HepG2 (cell line): ENCODE measurements at regions not wholly inside any gene's neighbourhood (a gene's known extent, or its start where the extent isn't known, plus 50 kb on each side); places are given as distances from the start of the nearest gene placed in this dataset.
A peak's percentile ranks its signal among the peaks of the same experiment; 100 is the strongest.

Experiments used
- AHDC1 ChIP-seq: sonication (generic); formaldehyde crosslinking; IDR thresholded peaks from 2 replicates; pipeline ENCODE4 v1.5.1; 2020; ENCODE audit warnings: mild to moderate bottlenecking, missing genetic modification reagents, borderline replicate concordance
- GABPA ChIP-seq, 2 experiments: IDR thresholded peaks; 2 replicates each; pipeline ENCODE4 v1.6.1; 2011 to 2016; ENCODE audit warnings: low read depth in 2 of 2, low read length in 1 of 2, missing biosample characterization in 1 of 2, missing genetic modification characterization in 1 of 2
- KAT8 ChIP-seq: IDR thresholded peaks from 2 replicates; pipeline ENCODE4 v1.6.1; 2016; ENCODE audit warnings: missing genetic modification reagents, missing compliant biosample characterization
- MBD4 ChIP-seq: IDR thresholded peaks from 2 replicates; pipeline ENCODE4 v1.6.1; 2012; ENCODE audit warnings: low read length, inconsistent platforms, borderline replicate concordance
- MIER3 ChIP-seq: IDR thresholded peaks from 2 replicates; pipeline ENCODE4 v1.6.1; 2016; ENCODE audit warnings: missing compliant biosample characterization, borderline replicate concordance
- MYC ChIP-seq: sonication (generic); formaldehyde crosslinking; IDR thresholded peaks from 2 replicates; pipeline ENCODE4 v1.9.0; 2021; ENCODE audit warnings: missing genetic modification reagents, borderline replicate concordance
- POLR2A ChIP-seq, 2 experiments: IDR thresholded peaks; 2 replicates each; pipeline ENCODE4 v1.6.1; 2011; ENCODE audit warnings: low read depth in 2 of 2, low read length in 2 of 2, mild to moderate bottlenecking in 1 of 2, moderate library complexity in 1 of 2; ENCODE audit not compliant: insufficient read depth in 1 of 2
- RBM39 ChIP-seq: fragments of 200-400 bp; formaldehyde crosslinking; IDR thresholded peaks from one replicate; pipeline ENCODE4 v1.6.1; 2018; ENCODE audit warnings: antibody characterized with exemption, mild to moderate bottlenecking, low read depth, low read length; ENCODE audit not compliant: poor library complexity, severe bottlenecking
- RFX5 ChIP-seq: IDR thresholded peaks from 2 replicates; pipeline ENCODE4 v1.6.1; 2011; ENCODE audit warnings: low read depth, low read length, improper control_type of control experiment
- SNAI1 ChIP-seq: sonication (generic); formaldehyde crosslinking; IDR thresholded peaks from 2 replicates; pipeline ENCODE4 v1.5.0; 2020; ENCODE audit warnings: mild to moderate bottlenecking, missing genetic modification reagents, borderline replicate concordance
- TRIM24 ChIP-seq: sonication (generic); formaldehyde crosslinking; IDR thresholded peaks from 2 replicates; pipeline ENCODE4 v1.8.0; 2022; ENCODE audit warnings: mild to moderate bottlenecking, missing genetic modification reagents
- XBP1 ChIP-seq: sonication (generic); formaldehyde crosslinking; IDR thresholded peaks from 2 replicates; pipeline ENCODE4 v1.5.0; 2020; ENCODE audit warnings: missing genetic modification reagents
- ZFP37 ChIP-seq: sonication (generic); formaldehyde crosslinking; IDR thresholded peaks from 2 replicates; pipeline ENCODE4 v1.4.0; 2020; ENCODE audit warnings: missing genetic modification reagents, borderline replicate concordance
- ZFP62 ChIP-seq: sonication (generic); formaldehyde crosslinking; IDR thresholded peaks from 2 replicates; pipeline ENCODE4 v1.4.0; 2020; ENCODE audit warnings: missing genetic modification reagents
- ZFP82 ChIP-seq: sonication (generic); formaldehyde crosslinking; IDR thresholded peaks from 2 replicates; pipeline ENCODE4 v1.5.1; 2020; ENCODE audit warnings: mild to moderate bottlenecking, missing genetic modification reagents, borderline replicate concordance
- ZFP91 ChIP-seq: sonication (generic); formaldehyde crosslinking; IDR thresholded peaks from 2 replicates; pipeline ENCODE4 v1.9.0; 2022; ENCODE audit warnings: missing genetic modification reagents, mild to moderate bottlenecking, borderline replicate concordance
- ZMAT5 ChIP-seq: sonication (generic); formaldehyde crosslinking; IDR thresholded peaks from 2 replicates; pipeline ENCODE4 v1.5.0; 2020; ENCODE audit warnings: mild to moderate bottlenecking, low read depth, missing genetic modification reagents, borderline replicate concordance
- ZNF207 ChIP-seq: fragments of 450-650 bp; IDR thresholded peaks from 2 replicates; pipeline ENCODE4 v1.6.1; 2016; ENCODE audit warnings: antibody characterized with exemption, borderline replicate concordance
- ZNF253 ChIP-seq: sonication (generic); formaldehyde crosslinking; IDR thresholded peaks from 2 replicates; pipeline ENCODE4 v1.8.0; 2022; ENCODE audit warnings: mild to moderate bottlenecking, missing genetic modification reagents, borderline replicate concordance
- ZNF274 ChIP-seq: sonication (generic); formaldehyde crosslinking; IDR thresholded peaks from 2 replicates; pipeline ENCODE4 v1.5.1; 2020; ENCODE audit warnings: mild to moderate bottlenecking, missing genetic modification reagents
- ZNF292 ChIP-seq: sonication (generic); formaldehyde crosslinking; IDR thresholded peaks from 2 replicates; pipeline ENCODE4 v1.8.1; 2022; ENCODE audit warnings: mild to moderate bottlenecking, low read depth, missing genetic modification reagents, borderline replicate concordance
- ZNF343 ChIP-seq: sonication (generic); formaldehyde crosslinking; IDR thresholded peaks from 2 replicates; pipeline ENCODE4 v1.4.0; 2020; ENCODE audit warnings: mild to moderate bottlenecking, missing genetic modification reagents
- ZNF451 ChIP-seq: sonication (generic); formaldehyde crosslinking; IDR thresholded peaks from 2 replicates; pipeline ENCODE4 v1.5.0; 2020; ENCODE audit warnings: mild to moderate bottlenecking, missing genetic modification reagents
- ZNF562 ChIP-seq: sonication (generic); formaldehyde crosslinking; IDR thresholded peaks from 2 replicates; pipeline ENCODE4 v1.8.0; 2022; ENCODE audit warnings: missing genetic modification reagents, borderline replicate concordance
- ZNF766 ChIP-seq: sonication (generic); formaldehyde crosslinking; IDR thresholded peaks from 2 replicates; pipeline ENCODE4 v1.5.0; 2020; ENCODE audit warnings: missing genetic modification reagents, borderline replicate concordance

DNA sequence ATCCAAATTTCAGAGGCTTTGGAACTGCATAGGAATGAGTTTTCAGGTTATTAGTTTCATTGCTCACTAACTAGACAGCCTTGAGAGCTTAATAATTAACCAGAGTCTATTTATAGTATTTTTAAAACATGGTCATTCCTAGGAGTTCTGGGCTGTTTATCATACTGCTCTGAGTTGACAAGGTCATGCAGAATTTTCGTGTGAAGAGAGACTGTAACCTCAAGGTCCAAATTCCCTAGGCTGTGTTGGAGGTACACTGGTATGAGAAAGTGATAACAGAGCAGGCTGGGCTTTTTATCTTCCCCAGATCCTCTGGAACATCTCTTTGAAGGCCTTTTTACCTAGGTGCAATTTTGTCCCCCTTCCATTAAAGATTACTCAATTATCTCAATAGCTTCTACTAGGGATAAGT, 736.3 kb downstream of the LTN1 start (continued):
- TF ChIP-seq ZNF766 (CRISPR knock-in tag) (no peak), ZFP62 (CRISPR knock-in tag) (no peak), ZNF253 (no peak), GABPA (IDR thresholded peaks at IDR 0.05; ENCODE audit: low read depth, low read length) (no peak), GABPA (CRISPR knock-in tag; IDR thresholded peaks at IDR 0.05; ENCODE audit: low read depth) (no peak), TRIM24 (CRISPR knock-in tag) (no peak), ZNF343 (CRISPR knock-in tag) (no peak), ZFP91 (CRISPR knock-in tag) (no peak), ZFP82 (no peak), MYC (no peak), KAT8 (CRISPR knock-in tag) (no peak; the same call in none of the 2 replicates), RFX5 (no peak), POLR2A (IDR thresholded peaks at IDR 0.05; ENCODE audit: insufficient read depth in 1 of 2, low read depth in 2 of 2, low read length in 2 of 2) (no peak), ZNF207 (no peak), MBD4 (no peak), MIER3 (CRISPR knock-in tag) (peak; percentile 63), ZNF274 (CRISPR knock-in tag) (no peak), ZNF451 (no peak), XBP1 (CRISPR knock-in tag) (no peak), ZNF562 (CRISPR knock-in tag) (no peak), ZMAT5 (CRISPR knock-in tag) (no peak), AHDC1 (CRISPR knock-in tag) (peak; percentile 90), ZFP37 (CRISPR knock-in tag) (no peak), ZNF292 (CRISPR knock-in tag) (no peak), SNAI1 (no peak), RBM39 (no peak)
